Peyer's patch (tissue), 4 donors: ENCODE measurements at regions not wholly inside any gene's neighbourhood (a gene's known extent, or its start where the extent isn't known, plus 50 kb on each side); places are given as distances from the start of the nearest gene placed in this dataset.

Source experiments
- CTCF ChIP-seq, 6 experiments: fragments of 450-650 bp in 4 of 6; fragments of 200-600 bp in 2 of 6; sonication (generic) in 1 of 6; IDR thresholded peaks; one replicate each; pipeline ENCODE4 v1.5.1; 2017 to 2019; ENCODE audit warnings: antibody characterized with exemption in 6 of 6, mild to moderate bottlenecking in 3 of 6, moderate library complexity in 1 of 6
- POLR2A ChIP-seq, 2 donors: fragments of 450-650 bp; IDR thresholded peaks; one replicate each; pipeline ENCODE4 v1.5.1; 2017; ENCODE audit warnings: antibody characterized with exemption in 2 of 2, mild to moderate bottlenecking in 2 of 2, moderate library complexity in 2 of 2

DNA sequence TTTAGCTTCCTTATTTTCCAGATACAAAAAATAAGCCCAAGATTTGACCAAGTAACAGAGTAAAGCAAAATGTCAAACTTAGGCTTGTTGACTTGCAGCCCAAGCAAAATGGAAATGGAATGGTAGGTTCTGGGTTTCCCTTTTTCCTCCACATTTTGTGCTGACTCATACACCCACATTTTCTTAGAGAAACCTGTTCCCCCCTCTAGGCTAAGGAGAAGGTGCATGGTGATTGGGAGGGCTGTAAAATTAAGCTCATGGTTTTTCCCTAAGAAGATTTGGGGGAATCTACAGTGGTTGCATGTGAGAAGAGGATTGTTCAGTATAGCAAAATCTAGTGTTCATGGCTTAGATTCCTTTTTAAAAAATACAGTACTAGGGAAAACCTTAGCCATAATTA, 127.4 kb downstream of the ARL4A start:
- no peak for TF ChIP-seq CTCF (IDR thresholded peaks at IDR 0.05)
- TF ChIP-seq POLR2A (IDR thresholded peaks at IDR 0.05): no peak
